Fibroblast of skin of right biceps (primary cell): ENCODE measurements at regions not wholly inside any gene's neighbourhood (a gene's known extent, or its start where the extent isn't known, plus 50 kb on each side); places are given as distances from the start of the nearest gene placed in this dataset.
"Not testable (repeated sequence)": the region's sequence is repeated elsewhere in the genome, so short reads cannot be mapped to it uniquely, and the experiment has no call there.

Source experiments
- DNase-seq: peaks from one replicate; pipeline ENCODE4 v3.0.0-alpha.2; 2013

- DNase-seq: no peak
These were observed 57.9 kb downstream of the FANCF start for GRCh38 chr11:22567759-22568158.

GRCh38 chr11:22566293-22566692 is 59.3 kb downstream of the FANCF start:
- DNase-seq: no peak

GRCh38 chr11:22561283-22561682 is 64.3 kb downstream of the FANCF start:
- no peak for DNase-seq

- DNase-seq: no peak
These were observed 66.2 kb downstream of the FANCF start for GRCh38 chr11:22559416-22559815.

DNA sequence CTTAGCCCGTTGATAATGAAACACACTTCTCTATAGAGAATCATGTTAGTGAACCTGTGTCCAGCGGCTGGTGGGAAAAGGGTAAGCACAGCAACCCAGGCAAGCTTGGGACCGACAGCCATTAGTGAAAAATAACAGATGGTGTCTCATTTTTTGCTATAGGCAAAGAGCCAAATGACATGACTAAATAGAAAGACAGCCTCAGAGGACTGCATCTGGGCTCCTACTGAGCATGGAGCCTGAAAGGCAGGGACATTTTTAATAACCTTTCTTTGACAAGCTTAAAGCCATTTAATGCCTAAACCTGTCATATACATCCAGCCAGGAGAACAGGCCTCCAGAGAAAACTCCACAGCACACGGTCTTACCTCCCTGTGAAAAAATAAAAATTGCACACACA is 67.0 kb downstream of the FANCF start:
- peak; percentile 60 for DNase-seq

- DNase-seq: peak; percentile 53
These were observed 69.2 kb downstream of the FANCF start for GRCh38 chr11:22556381-22556780.

DNA sequence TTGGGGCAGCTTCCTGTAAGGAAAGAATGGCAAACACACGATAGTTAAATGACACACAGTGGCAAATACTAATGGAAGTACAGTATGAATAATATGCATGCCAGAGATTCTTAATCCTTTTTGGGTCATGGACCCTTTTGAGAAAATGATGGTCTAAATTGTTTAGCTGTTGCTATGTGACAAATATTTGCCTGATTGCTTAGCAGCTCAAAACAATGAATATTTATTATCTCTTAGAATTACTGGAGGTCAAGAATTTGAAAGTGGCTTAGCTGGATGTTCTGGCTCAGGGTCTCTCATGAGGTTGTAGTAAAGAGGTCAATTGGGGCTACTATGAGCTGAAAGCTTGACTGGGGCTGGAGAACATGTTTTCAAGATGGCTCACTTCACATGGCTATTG is 69.7 kb downstream of the FANCF start:
- peak; percentile 69 for DNase-seq

DNA sequence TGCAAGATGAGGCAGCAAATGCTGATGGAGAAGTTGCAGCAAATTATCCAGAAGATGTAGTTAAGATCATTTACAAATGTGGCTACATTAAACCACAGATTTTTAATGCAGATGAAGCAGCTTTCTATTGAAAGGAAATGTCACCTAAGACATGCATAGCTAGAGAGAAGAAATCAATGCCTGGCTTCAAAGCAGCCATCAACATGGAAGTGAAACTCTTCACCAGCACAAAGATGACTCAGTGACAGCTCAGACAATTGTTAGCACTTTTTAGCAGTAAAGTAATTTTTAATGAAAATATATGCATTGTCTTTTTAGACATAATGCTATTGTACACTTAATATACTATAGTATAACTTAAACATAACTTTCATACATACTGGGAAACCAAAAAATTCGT is 71.4 kb downstream of the FANCF start:
- DNase-seq: no peak

- no peak for DNase-seq
These were observed 72.7 kb downstream of the FANCF start for GRCh38 chr11:22552885-22553284.

DNA sequence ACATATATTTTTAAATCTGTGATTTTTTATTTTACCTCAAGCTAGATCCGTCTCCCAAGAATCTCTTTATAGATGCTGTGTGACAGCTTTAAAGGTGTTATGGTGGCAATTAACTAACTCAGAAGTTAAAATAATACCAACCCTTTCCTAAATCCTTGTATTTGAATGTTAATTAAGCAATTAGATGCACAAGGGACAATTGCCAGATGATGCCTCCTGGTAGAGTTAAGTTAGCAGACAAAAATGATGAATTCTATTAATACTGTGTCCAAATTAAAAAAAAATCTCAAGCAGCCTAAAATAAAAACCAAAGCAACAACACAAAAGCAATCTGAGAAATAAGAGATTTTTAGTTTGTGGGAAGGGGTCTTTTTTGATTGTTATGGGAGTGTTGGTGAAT is 78.9 kb downstream of the FANCF start:
- DNase-seq: no peak

- DNase-seq: no peak
These were observed 82.4 kb downstream of the FANCF start for GRCh38 chr11:22543261-22543660.

DNA sequence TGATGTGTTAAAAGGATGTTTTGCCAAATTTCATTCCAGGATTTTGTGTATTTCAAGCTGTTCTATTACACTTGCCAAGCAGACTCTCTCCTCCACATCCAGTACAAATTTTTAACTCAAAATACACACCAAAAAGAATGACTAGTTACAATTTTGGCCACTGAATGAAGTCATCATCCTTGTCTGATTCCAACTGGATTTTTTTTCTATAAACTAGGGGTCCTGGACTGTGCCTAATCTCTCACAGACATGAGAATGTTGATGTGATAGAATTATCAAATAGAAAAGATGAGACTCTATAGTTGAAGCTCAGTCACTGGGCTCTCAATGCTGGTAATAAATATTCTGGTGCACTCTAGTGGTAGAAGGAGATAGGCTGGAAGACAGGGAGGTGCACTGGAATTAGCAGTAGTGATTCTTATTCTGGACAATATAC is 85.8 kb downstream of the FANCF start:
- DNase-seq: peak; percentile 48

DNA sequence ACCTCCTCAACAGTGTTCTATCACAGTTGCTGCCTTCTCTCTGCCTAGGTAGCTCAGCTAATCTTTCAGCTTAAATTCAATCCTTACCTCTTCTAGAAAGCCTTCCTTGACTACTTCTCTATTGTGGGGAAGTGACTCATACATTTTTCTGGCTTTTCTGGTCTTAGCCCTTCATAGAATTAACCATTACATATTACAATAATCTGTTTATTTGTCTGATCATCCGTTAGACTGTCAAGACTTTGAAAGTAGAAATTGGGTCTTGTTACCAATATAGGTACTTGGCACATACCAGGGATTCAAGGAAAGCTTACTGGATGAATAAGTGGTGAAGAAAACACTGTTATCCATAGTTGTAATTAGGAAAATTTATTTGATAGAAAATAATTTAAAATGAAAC is 89.6 kb downstream of the FANCF start:
- DNase-seq: peak; percentile 68

DNA sequence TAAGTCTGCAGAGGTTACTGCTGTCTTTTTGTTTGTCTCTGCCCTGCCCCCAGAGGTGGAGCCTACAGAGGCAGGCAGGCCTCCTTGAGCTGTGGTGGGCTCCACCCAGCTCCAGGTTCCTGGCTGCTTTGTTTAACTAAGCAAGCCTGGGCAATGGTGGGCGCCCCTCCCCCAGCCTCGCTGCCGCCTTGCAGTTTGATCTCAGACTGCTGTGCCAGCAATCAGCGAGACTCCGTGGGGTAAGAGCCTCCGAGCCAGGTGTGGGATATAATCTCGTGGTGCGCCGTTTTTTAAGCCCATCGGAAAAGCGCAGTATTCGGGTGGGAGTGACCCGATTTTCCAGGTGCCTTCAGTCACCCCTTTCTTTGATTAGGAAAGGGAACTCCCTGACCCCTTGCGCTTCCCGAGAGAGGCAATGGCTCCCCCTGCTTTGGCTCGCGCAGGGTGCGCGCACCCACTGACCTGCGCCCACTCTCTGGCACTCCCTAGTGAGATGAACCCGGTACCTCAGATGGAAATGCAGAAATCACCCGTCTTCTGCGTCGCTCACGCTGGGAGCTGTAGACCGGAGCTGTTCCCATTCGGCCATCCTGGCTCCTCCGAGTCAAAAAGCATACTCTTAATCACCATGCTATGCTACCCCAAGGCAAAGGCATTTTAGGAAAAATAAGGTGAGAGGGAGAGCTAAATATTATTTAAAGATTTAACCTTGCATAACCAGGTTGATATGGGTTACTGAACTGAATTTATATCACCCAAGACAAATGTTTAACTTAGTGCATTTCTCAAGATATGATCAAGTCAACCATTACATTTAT is 96.8 kb downstream of the FANCF start:
- DNase-seq: not testable (repeated sequence)

DNA sequence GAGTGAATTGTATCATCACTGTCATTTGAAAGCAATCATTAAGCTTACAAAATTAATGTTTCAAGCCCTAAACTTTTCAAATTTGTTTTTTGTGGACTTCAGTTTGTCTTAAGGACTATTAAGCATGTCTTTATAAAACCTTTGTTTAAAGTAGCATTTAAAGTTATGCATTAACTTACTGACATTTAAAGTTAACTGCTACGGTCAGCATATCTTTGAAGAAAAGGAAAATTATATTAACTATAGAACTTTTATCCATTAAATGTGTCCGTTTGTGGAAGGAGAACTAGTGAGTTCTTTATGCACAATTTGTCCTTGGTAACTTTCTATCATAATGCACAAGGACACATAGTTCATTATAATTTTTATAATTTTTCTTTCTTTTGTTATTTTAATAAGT is 103.4 kb downstream of the FANCF start:
- no peak for DNase-seq

- peak; percentile 86 for DNase-seq
These were observed 104.4 kb downstream of the FANCF start for GRCh38 chr11:22521226-22521625.

- DNase-seq: peak; percentile 31
These were observed 105.1 kb downstream of the FANCF start for GRCh38 chr11:22520521-22520920.

GRCh38 chr11:22518344-22518743 is 107.3 kb downstream of the FANCF start:
- DNase-seq: peak; percentile 27

GRCh38 chr11:22516111-22516510 is 109.5 kb downstream of the FANCF start:
- no peak for DNase-seq

- DNase-seq: peak; percentile 30
These were observed 113.2 kb downstream of the FANCF start for GRCh38 chr11:22512457-22512856.

GRCh38 chr11:22510741-22511140 is 114.9 kb downstream of the FANCF start:
- DNase-seq: peak; percentile 80

GRCh38 chr11:22510010-22510409 is 115.6 kb downstream of the FANCF start:
- peak; percentile 18 for DNase-seq

DNA sequence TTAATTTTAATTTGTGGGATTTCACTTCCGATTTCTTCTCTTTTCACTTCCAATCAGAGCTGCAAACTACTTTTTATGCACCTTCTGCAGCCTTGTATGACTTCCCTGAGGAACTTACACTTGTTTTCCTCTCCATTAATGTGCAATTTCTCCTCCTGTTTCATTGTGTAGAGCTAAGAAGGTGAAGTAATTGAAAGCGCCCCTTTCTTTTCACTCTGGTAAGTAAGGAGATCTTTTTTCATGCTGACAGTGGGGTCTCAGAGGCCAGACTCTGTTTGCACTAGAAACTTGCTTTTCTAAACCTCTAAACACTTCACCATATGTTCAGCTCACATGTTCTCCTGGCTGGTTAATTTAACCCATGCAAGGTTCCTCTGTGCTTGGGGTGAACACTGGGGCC is 117.0 kb downstream of the FANCF start:
- no peak for DNase-seq

GRCh38 chr11:22497474-22497873 is 128.1 kb downstream of the FANCF start:
- no peak for DNase-seq
